Stimulated activated naive CD8-positive, alpha-beta T cell treated with anti-CD3 and anti-CD28 coated beads, Interleukin-15, amount 100 ng/mL, for 72 hours (primary cell): ENCODE measurements at regions not wholly inside any gene's neighbourhood (a gene's known extent, or its start where the extent isn't known, plus 50 kb on each side); places are given as distances from the start of the nearest gene placed in this dataset.
"Not testable (repeated sequence)": the region's sequence is repeated elsewhere in the genome, so short reads cannot be mapped to it uniquely, and the experiment has no call there.

Source experiments
- ATAC-seq: fragments of 150-1000 bp; cut with Tn5 transposase; 2 replicates; pipeline ENCODE4 v1.10.0; 2021; ENCODE audit warnings: mild to moderate bottlenecking, moderate library complexity
- DNase-seq, 2 donors: peaks; one replicate each; pipeline ENCODE4 v3.0.0; 2021 to 2022
- H3K27ac Mint-ChIP-seq, 2 donors: one replicate each; pipeline ENCODE4 v1.8.0; 2022; ENCODE audit warnings: mild to moderate bottlenecking in 2 of 2, mixed read lengths in 2 of 2, moderate library complexity in 2 of 2
- H3K27me3 Mint-ChIP-seq: one replicate; pipeline ENCODE4 v1.8.0; 2022; ENCODE audit warnings: mixed read lengths
- H3K4me1 Mint-ChIP-seq: one replicate; pipeline ENCODE4 v1.8.0; 2022; ENCODE audit warnings: mild to moderate bottlenecking, mixed read lengths
- H3K4me3 Mint-ChIP-seq, 2 donors: one replicate each; pipeline ENCODE4 v1.8.0; 2022; ENCODE audit warnings: mild to moderate bottlenecking in 2 of 2, mixed read lengths in 2 of 2, moderate library complexity in 1 of 2
- H3K9me3 Mint-ChIP-seq, 2 donors: one replicate each; pipeline ENCODE4 v1.8.0; 2022; ENCODE audit warnings: mixed read lengths in 2 of 2

- no peak overlapping the region for H3K27ac Mint-ChIP-seq
- no peaks in the 10 kb centered on the region for H3K27me3 Mint-ChIP-seq
- ATAC-seq (peak; percentile 43), DNase-seq (peak in 1 of 2 donors; percentile 10)
- H3K9me3 Mint-ChIP-seq, result peaks cover 20 to 31% of the 10 kb centered on the region in 2 donors
- H3K4me3 Mint-ChIP-seq, result peak overlapping the region in 1 of 2 donors; percentile 8
- H3K4me1 Mint-ChIP-seq, result peaks cover 11% of the 10 kb centered on the region
Observed at GRCh38 chr13:89029062-89029461, 1357.9 kb downstream of the SLITRK5 start.

GRCh38 chr13:89034015-89034414, 1362.8 kb downstream of the SLITRK5 start:
- DNase-seq, result no peak
- Mint-ChIP-seq H3K4me1 (peaks cover 4% of the 10 kb centered on the region), H3K9me3 (peaks cover 6 to 8% of the 10 kb centered on the region in 2 donors), H3K27ac (no peak overlapping the region), H3K4me3 (no peak overlapping the region), H3K27me3 (no peaks in the 10 kb centered on the region)
- ATAC-seq, result no peak

- Mint-ChIP-seq H3K4me3 (no peak overlapping the region), H3K4me1 (no peaks in the 10 kb centered on the region), H3K27me3 (no peaks in the 10 kb centered on the region), H3K9me3 (peaks cover 0 to 7% of the 10 kb centered on the region in 2 donors), H3K27ac (no peak overlapping the region)
- ATAC-seq, result no peak
- no peak for DNase-seq
Observed at GRCh38 chr13:89052699-89053098, 1381.5 kb downstream of the SLITRK5 start.

GRCh38 chr13:89053418-89053817, 1382.2 kb downstream of the SLITRK5 start:
- no peaks in the 10 kb centered on the region for H3K27me3 Mint-ChIP-seq
- peaks cover 0 to 7% of the 10 kb centered on the region in 2 donors for H3K9me3 Mint-ChIP-seq
- no peak overlapping the region for H3K4me3 Mint-ChIP-seq
- no peak for ATAC-seq
- no peak for DNase-seq
- H3K4me1 Mint-ChIP-seq, result no peaks in the 10 kb centered on the region
- H3K27ac Mint-ChIP-seq, result no peak overlapping the region

GRCh38 chr13:89057274-89057673, 1386.1 kb downstream of the SLITRK5 start:
- no peak overlapping the region for H3K27ac Mint-ChIP-seq
- H3K27me3 Mint-ChIP-seq, result no peaks in the 10 kb centered on the region
- H3K4me1 Mint-ChIP-seq, result no peaks in the 10 kb centered on the region
- DNase-seq (no peak), ATAC-seq (no peak)
- H3K9me3 Mint-ChIP-seq, result peaks cover 0 to 7% of the 10 kb centered on the region in 2 donors
- no peak overlapping the region for H3K4me3 Mint-ChIP-seq

- DNase-seq, result no peak
- Mint-ChIP-seq H3K4me1 (no peaks in the 10 kb centered on the region), H3K9me3 (peaks cover 0 to 7% of the 10 kb centered on the region in 2 donors), H3K27ac (no peak overlapping the region), H3K27me3 (no peaks in the 10 kb centered on the region), H3K4me3 (no peak overlapping the region)
- ATAC-seq, result no peak
Observed at GRCh38 chr13:89057862-89058261, 1386.7 kb downstream of the SLITRK5 start.

- H3K27me3 Mint-ChIP-seq, result no peaks in the 10 kb centered on the region
- H3K4me3 Mint-ChIP-seq, result no peak overlapping the region
- no peak overlapping the region for H3K27ac Mint-ChIP-seq
- no peaks in the 10 kb centered on the region for H3K9me3 Mint-ChIP-seq
- H3K4me1 Mint-ChIP-seq, result no peaks in the 10 kb centered on the region
- no peak for DNase-seq
- ATAC-seq, result no peak
Observed at GRCh38 chr13:89061821-89062220, 1390.7 kb downstream of the SLITRK5 start.

GRCh38 chr13:89066868-89067466, 1395.8 kb downstream of the SLITRK5 start:
- Mint-ChIP-seq H3K4me3 (no peak overlapping the region), H3K4me1 (no peaks in the 10 kb centered on the region), H3K27me3 (no peaks in the 10 kb centered on the region), H3K27ac (no peak overlapping the region), H3K9me3 (no peaks in the 10 kb centered on the region)
- DNase-seq (peak in 1 of 2 donors; percentile 8), ATAC-seq (no peak)

- Mint-ChIP-seq H3K4me1 (no peaks in the 10 kb centered on the region), H3K9me3 (peaks cover 0 to 6% of the 10 kb centered on the region in 2 donors), H3K4me3 (no peak overlapping the region), H3K27ac (no peak overlapping the region), H3K27me3 (no peaks in the 10 kb centered on the region)
- DNase-seq (no peak), ATAC-seq (no peak)
Observed at GRCh38 chr13:89072979-89073378, 1401.8 kb downstream of the SLITRK5 start.

GRCh38 chr13:89076622-89077021, 1405.5 kb downstream of the SLITRK5 start:
- H3K9me3 Mint-ChIP-seq, result peaks cover 0 to 13% of the 10 kb centered on the region in 2 donors
- no peak for ATAC-seq
- H3K4me1 Mint-ChIP-seq, result no peaks in the 10 kb centered on the region
- no peak overlapping the region for H3K4me3 Mint-ChIP-seq
- DNase-seq, result no peak
- peak overlapping the region in 1 of 2 donors; percentile 7 for H3K27ac Mint-ChIP-seq
- H3K27me3 Mint-ChIP-seq, result no peaks in the 10 kb centered on the region

- ATAC-seq (no peak), DNase-seq (no peak)
- Mint-ChIP-seq H3K27me3 (no peaks in the 10 kb centered on the region), H3K4me1 (no peaks in the 10 kb centered on the region), H3K9me3 (peaks cover 0 to 11% of the 10 kb centered on the region in 2 donors), H3K27ac (no peak overlapping the region), H3K4me3 (no peak overlapping the region)
Observed at GRCh38 chr13:89082623-89083022, 1411.5 kb downstream of the SLITRK5 start.

GRCh38 chr13:89088107-89088506, 1416.9 kb downstream of the SLITRK5 start:
- H3K9me3 Mint-ChIP-seq, H3K4me3 Mint-ChIP-seq, H3K27ac Mint-ChIP-seq, ATAC-seq, H3K27me3 Mint-ChIP-seq, H3K4me1 Mint-ChIP-seq, DNase-seq: not testable (repeated sequence)

GRCh38 chr13:89097994-89098393, 1426.8 kb downstream of the SLITRK5 start:
- ATAC-seq, result no peak
- Mint-ChIP-seq H3K27ac (no peak overlapping the region), H3K9me3 (no peaks in the 10 kb centered on the region), H3K4me3 (no peak overlapping the region), H3K27me3 (no peaks in the 10 kb centered on the region), H3K4me1 (no peaks in the 10 kb centered on the region)
- no peak for DNase-seq

- no peaks in the 10 kb centered on the region for H3K27me3 Mint-ChIP-seq
- DNase-seq, result no peak
- no peaks in the 10 kb centered on the region for H3K4me1 Mint-ChIP-seq
- no peak for ATAC-seq
- H3K9me3 Mint-ChIP-seq, result no peaks in the 10 kb centered on the region
- H3K4me3 Mint-ChIP-seq, result no peak overlapping the region
- H3K27ac Mint-ChIP-seq, result no peak overlapping the region
Observed at GRCh38 chr13:89113744-89114143, 1442.6 kb downstream of the SLITRK5 start.

GRCh38 chr13:89115307-89115706, 1444.1 kb downstream of the SLITRK5 start:
- no peak for ATAC-seq
- no peaks in the 10 kb centered on the region for H3K4me1 Mint-ChIP-seq
- H3K27me3 Mint-ChIP-seq, result no peaks in the 10 kb centered on the region
- H3K27ac Mint-ChIP-seq, result no peak overlapping the region
- no peak overlapping the region for H3K4me3 Mint-ChIP-seq
- H3K9me3 Mint-ChIP-seq, result peaks cover 0 to 9% of the 10 kb centered on the region in 2 donors
- DNase-seq, result no peak

- H3K27ac Mint-ChIP-seq, result no peak overlapping the region
- ATAC-seq, result no peak
- no peaks in the 10 kb centered on the region for H3K4me1 Mint-ChIP-seq
- no peak for DNase-seq
- H3K4me3 Mint-ChIP-seq, result no peak overlapping the region
- H3K9me3 Mint-ChIP-seq, result no peaks in the 10 kb centered on the region
- no peaks in the 10 kb centered on the region for H3K27me3 Mint-ChIP-seq
Observed at GRCh38 chr13:89136678-89137077, 1465.5 kb downstream of the SLITRK5 start.

- Mint-ChIP-seq H3K27ac (no peak overlapping the region), H3K4me1 (no peaks in the 10 kb centered on the region), H3K9me3 (peaks cover 4 to 11% of the 10 kb centered on the region in 2 donors), H3K27me3 (no peaks in the 10 kb centered on the region), H3K4me3 (no peak overlapping the region)
- DNase-seq, result no peak
- ATAC-seq, result no peak
Observed at GRCh38 chr13:89150362-89150761, 1479.2 kb downstream of the SLITRK5 start.
